Activated T-helper 1 cell treated with anti-CD3 and anti-CD28 coated beads, Interleukin-2, amount 50 U/mL, for 16 hours (primary cell): ENCODE measurements at regions not wholly inside any gene's neighbourhood (a gene's known extent, or its start where the extent isn't known, plus 50 kb on each side); places are given as distances from the start of the nearest gene placed in this dataset.

Experiments
- DNase-seq, 2 donors: peaks; one replicate each; pipeline ENCODE4 v3.0.0-alpha.2; 2020; ENCODE audit warnings: low read depth in 1 of 2, low spot score in 1 of 2

DNA sequence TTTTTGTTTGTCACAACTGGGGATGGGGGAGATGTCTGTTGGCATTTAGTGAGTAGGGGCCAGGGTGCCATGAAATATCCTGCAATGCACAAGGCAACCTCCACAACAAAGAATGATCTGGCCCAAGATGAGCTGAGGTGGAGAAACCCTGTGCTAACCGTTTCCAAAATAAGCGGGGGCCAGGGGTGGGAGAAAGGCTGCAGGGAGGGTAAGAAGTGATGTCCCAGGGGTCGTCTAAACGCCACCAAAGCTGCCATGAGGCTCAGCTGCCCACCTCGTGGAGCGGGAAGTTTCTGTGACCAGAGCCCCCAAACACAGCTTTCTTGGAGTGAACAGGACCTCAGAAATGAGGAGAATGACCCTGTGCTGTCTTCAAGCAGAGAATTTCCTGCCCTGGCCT is 76.5 kb upstream of the CDH5 start:
- DNase-seq: no peak

DNA sequence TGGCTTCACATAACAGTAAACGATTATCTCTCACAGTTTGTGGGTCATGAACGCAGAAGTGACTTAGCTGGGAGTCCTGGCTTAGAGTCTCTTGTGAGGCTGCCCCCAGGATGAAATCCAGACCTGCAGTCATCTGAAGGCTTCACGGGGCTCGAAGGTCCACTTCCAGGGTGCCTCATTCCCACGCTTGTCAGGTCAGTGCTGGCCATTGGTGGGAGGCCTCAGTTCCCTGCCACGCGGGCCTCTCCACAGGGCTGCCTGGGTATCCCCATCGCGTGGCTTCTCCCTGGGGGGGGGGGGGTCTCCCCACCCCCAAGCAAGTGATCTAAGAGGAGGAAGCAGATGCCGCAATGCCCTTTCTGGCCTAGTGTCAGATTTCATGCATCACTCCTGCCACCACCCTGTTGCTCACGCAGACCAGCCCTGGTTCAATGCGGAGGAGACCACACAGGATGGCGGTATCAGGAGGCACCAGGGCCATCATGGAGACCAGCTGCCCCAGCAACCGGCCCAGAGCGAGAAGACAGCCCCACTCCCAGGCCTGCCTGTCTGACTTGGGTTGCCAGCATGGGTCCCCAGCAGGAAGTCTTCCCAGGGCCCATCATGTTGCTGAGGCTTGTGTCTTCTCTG is 77.3 kb upstream of the CDH5 start:
- no peak for DNase-seq

DNA sequence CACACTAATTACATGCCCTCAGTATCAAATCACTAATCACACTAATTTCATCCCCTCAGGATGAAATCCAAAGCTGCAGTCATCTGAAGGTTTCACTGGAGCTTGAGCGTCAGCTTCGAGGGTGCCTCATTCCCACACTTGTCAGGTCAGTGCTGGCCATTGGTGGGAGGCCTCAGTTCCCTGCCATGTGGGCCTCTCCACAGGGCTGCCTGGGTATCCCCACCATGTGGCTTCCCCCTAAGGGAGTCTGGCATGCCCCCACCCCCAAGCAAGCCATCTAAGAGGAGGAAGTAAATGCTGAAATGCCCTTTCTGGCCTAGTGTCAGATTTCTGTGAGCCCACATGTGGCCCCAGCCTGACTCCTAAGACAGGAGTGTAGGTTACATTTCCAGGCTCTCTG is 78.6 kb upstream of the CDH5 start:
- DNase-seq: no peak

DNA sequence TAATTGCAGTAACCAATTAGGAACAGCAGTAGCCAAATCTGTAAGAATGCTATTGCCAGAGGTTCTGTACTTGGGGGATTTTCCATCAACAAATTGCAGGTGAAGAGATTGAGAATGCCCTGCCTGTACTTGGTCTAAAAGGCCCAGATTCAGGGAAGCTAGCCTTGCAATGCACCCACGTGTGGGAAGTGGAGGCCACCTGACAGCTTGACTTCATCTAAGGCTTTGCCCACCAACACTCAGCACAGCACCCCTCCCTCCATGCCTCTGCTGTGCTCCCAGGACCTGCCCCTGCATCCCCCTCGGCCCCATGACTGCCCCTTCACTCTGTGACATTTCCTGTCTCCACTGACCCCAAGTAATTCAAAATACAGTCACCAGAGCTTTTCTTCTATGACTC is 79.1 kb upstream of the CDH5 start:
- DNase-seq: no peak

DNA sequence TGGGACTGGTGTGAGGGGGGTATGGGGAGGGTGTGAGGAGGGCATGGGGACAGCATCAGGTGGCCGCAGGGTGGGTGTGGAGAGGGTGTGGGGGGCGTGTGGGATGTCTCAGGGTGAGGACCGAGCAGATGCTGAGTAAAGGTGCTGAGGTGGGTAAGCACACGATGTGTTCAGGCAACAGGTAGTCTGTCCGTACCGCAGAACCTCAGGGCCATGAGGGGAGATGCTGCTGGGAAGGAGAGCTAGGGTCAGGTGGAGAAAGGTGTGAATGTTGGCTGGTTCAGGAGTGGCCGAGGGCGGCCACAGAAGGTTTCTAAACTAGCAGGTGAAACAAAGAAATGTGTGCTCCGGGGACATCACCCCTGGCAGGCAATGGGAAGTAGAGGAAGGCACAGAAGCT is 80.0 kb upstream of the CDH5 start:
- DNase-seq: no peak

DNA sequence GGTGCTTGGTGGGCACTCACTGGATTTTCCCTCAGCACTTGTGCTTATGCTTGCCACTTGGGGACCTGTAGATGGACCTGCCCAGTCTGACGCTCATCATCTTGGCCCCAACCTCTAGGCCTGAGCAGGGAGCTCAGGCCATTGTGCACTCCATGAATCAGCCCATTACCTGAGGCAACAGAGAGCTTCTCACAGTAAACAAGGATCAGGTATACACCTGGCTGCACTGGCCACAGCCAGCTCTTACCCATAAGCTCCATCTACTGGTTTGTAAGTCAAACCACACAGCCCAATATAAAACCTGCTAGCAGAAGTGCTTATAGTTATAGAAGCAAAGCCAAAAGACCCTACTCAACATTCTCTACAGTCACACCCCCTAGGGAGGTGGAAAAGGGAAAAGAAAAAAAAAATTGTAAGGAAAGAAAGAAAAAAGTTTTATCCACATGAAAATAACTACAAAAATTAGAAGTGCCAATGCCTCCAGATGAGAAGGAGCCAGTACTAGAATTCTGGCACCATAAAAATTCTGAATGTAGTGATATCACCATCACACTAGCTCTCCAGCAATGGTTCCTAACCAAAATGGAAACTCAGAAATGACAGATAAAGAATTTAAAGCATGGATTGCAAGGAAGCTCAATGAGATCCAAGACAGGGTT is 87.8 kb upstream of the CDH5 start:
- no peak for DNase-seq

DNA sequence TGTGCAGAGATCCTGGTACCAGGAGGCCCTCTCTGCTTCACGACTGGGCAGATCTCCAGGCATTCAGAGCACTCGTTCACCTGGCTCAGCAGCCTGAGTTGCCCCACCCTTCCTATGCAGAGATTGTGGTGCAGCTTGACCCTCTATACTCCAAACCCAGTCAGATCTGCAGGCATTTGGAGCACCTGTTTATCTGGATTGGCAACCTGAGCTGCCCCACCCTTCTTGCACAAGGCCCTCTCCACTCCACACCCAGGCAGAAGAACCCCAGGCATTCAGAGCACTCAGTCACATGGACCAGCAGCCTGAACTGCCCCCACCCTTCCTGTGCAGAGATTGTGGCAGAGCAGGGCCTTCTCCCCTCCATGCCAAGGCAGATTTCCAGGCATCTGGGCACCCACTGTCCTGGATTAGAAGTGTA is 88.4 kb upstream of the CDH5 start:
- DNase-seq: no peak

DNA sequence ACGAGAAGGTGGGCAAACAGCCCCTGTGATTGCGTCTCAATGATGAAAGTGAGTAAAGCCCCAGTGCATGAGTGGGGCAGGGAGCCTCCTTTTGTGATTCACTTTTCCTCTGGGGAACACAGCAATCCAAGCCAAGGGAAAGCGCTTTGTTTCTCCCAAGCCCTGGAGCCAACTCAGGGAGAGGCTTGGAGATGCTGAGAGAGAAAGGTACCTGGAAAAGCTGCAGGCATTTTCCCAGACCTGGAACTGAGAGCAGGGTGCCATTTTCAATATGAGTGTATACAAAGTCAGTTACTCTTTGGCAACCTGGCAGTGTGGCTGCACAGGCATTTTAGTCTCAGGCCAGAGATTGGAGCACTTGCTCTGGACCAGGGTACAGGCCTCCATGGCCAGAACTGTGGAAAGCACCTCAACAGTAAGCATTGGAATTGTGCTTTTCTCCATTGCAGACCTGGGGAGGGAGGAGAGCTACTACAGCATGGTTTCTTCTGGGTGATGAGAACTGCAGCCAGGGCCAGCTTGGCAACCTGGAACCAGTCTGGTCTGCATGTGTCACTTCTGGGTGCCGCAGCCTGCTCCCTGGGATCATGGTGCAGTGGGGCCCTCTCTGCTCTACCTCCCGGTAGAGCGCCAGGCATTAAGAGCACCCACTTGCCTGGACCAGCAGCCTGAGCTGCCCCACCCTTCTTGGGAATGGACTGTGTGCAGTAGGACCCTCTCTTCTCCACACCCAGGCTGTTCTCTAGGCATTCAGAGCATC is 89.0 kb upstream of the CDH5 start:
- no peak for DNase-seq

DNA sequence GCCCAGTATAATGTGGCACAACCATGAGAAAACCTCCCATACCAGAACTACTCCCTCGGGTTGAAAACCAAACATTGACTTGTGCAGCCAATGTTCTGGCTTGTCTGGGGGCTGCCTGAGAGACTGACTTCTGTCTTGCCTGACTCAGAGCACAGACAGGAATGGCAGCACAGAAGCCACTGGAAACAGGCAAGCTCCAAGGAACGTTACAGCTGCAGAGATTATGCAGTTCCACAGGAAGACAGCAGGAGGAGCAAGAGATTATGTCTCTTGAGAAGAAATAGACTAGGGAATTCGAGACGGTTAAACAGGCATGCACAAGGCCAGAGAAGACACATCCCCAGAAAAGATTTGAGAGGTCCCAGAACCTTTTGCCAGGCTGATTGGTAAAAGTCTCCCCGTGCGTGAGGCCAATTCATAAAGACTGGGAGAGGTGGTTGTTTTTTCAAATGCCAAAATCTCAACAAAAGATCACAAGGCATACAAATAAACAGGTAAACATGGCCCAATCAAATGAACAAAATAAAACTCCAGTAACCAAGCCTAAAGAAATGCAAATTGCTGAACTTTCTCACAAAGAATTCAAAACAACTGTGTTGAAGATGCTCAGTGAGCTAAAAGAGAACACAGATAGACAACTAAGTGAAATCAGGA is 90.6 kb upstream of the CDH5 start:
- DNase-seq: no peak

DNA sequence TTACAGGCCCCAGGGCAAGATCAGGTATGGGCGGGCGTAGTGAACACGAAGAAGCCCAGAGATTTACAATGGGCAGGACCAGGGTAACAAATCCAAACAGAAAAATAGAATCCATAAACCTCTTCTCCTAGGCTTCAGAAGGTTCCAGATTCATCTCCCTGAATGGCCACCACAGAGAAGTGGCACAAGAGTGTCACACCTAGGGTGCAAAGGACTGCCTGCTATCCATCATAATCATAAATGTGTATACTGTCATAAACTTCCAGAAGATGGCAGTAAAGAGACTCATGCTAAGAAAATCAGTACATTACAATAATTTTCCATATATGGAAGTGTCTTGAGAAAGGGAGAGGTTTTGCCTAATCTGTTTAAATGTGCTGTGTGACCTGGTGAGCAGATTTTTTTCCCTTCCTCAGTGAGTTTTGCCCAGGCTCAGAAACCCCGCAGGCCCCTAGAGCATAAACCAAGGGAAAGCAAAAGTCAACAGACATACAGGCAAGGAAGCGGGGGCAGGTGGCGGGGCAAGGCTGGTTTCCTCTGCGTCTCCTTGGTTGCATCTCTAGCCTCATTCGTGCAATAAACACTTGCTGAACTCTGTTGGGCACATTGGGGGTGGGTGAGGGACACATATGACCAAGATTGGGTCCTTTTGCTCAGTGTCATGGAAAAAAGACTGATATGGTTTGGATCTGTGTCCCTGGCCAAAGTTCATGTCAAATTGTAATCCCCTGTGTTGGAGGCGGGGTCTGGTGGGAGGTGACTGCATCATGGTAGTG is 92.0 kb upstream of the CDH5 start:
- DNase-seq: no peak

DNA sequence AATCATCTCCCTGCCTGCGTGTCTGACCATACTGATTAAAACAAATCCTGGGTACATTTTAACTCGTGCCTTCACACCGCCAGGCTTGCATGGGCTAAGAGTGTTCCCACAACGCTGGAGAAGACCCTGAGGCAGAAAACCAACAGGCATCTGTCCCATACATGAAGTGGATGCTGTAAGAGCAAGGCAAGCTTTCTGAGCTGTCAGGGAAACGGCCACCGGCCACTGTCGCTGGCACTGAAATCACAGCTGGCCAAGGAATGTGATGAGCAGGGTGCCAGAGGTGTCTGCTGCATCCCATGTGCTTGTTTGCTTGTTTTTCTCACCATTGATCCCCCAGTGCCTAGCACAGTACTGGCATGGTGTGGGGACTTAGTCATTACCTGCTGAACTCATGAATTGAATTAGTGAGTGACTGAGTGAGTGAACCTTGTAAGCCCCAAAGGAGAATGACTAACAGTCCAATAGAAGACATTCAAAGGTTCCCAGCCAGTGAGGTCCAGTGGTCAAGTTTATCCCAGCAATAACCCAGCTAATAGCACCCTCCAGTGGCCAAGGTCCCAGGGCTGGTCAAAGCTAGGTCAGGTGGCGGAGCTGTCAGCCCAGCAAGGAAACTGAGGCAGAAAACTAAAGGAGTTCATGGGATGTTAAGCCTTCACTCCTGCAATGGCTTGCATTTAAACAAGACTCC is 92.7 kb upstream of the CDH5 start:
- no peak for DNase-seq

DNA sequence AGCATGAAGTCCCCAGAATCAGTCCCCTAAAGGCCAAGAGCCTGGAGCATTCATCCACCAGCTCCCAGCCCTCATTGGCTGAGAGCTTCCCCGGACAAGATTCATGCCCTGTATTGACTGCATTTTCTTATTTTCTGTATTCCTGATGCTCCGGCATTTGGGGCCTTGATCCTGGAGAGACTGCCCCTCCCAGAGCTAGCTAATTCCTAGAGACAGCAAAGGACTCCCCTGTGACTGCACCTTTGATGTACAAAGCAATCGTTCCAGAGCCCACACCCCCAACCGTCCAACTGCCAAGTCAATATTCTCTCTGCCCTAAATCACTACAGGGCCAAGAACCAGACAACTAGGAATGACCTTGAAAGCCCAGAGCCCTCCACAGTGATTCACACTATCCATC is 93.4 kb upstream of the CDH5 start:
- no peak for DNase-seq

DNA sequence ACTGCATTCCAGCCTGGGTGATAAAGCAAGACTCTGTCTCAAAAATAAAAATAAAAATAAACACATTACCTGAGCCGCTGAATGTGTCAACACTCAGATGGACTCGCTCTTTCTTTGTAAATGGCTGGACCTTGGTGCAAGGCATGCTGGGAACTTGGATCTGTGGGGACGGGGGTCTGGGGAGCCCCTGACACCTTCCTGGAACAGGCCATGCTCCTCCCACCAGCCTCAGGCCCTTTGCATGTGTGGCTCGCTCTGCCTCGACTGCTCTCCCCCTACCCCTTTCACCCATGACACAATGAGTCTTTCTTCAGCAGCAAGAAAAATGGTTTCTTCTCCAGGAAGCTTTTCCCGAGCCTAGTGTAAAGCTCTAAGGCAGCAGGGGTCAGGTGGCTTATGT is 94.0 kb upstream of the CDH5 start:
- no peak for DNase-seq

DNA sequence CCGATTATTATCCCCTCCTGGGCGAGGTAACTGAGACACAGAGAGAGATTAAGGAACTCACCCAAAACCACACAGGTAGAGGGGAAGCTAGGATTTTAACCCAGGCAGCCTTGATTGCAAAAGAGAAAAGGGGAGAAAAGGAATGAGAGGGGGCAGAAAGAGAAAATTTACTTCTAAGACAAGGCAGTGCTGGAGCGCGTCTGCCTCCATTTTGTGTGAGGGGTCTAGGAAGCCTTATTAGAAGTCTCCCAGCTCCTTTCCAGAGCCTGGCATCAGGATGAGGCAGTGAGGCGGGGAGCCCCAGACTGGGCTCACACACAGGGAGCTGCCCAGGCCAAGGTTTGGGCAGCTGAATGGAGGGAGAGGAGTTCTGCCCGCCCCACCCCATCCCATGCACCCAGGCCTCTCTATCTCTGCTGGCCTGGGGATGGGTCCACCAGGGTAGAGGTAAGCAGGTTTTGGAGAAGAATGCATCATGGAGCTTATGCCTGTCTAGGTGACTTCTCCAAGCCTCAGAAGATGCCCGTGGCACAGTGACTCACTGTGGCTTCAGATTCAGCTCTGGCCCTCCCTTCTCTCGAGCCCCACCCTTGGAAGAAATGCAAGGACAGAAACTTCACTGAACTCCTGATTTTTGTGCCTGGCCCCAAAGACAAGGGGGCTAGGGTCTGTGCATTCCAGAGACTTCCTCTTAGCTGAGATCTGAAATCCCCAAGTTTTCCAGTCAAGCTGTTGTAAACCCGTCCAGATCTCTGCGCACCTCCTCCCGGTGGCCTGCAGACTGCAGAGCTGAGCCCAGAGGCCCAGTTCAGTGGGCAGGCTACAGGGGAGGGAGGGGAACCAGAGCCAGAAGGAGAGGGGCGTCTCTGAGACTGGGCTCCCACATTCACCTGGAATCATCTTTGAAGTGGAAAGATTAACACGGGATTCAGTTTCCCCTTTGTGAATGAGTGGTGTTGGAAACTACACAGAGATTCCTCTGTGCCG is 95.1 kb upstream of the CDH5 start:
- DNase-seq: no peak

DNA sequence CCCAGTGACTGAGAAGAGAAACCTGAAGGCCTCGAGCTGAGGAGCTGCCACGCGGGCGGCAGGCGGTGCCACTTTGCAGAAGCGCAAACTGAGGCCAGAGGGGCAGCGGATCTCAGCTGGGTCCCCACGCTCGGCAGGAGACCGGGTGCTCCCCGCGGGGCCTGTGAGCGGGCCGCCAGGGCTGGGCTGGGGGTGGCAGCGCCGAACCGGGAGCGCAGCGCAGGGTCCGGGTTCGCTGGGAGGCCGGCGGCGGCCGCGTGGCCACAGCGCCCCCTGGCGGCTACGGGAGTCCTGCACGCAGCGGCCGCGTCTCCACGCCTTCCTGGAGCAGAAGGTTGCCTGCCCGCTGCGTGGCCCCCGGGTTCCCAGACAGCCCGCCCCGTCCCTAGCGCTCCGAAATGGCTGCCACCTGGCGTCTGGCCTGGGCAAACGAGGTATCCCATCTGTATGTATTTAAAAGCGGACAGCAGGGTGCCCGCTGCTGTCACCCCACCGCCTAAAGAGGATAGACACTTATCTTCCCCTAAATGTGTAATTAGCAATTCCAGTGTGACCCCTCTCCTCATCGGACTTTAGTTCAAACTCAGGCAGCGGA is 96.1 kb upstream of the CDH5 start:
- DNase-seq: peak; percentile 32 to 33

DNA sequence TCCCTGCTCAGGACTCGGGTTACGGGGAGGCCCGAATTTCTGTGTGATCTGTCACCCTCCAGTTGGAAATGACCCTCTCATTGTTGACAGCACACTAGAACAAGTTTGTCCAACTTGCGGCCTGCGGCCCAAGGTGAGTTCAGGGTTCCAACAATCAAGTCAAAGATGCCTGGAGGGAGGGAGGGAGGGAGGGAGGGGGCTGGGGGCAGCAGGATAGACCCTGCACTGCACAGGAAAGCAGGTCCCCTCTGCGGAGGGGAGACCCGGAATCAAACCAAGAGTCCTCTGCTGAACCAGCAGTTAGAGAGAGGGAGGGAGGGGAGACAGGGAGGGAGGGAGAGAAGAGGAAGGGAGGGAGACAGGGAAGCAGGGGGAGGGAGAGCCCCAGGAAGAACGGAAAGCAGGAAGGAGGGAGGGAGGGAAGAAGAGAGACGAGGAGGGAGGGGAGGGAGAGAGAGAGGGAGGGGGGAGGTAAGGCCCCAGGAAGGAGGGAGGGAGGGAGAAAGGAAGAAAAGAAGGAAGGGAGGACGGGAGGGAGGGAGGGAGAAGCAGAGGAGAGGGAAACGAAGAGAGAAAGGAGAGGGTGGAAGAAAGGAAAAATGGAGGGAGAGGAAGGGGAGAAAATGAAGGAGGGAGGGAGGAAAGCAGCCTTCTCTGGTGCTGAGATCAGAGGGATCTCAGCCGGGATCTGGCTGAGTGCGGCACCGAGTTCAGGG is 96.7 kb upstream of the CDH5 start:
- DNase-seq: no peak

DNA sequence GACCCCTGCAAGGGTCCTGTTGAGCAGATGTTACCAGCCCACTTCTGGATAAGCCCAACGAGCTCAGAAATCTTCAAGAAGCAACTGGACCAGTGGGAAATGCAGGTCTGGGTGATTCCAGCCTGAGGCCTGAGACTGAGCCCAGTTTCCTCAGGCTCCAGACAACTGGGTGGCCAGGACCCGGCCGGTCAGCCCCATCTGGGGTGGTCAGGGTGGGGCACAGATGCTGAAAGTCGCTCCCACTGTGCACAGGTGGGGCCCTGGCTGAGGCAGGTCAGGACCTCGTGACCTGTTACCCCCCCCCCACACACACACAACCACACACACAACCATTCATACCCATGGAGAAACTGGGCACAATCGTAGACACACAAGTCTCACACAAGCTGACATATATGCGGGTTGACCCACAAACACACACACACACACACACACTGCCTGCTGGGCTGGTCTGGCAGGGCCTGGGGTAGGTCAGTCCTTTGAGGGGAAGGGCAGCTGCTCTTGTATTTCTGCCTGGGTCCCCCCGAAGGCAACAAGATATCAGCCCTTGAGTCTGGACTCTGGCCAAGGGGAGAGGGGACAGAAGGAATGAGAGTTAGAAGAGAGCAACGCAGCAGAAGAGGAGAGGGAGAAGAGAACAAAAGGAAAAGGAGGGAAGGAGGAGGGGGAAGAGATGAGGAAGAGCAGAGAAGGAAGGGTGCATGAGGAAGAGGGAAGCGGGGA is 99.0 kb upstream of the CDH5 start:
- no peak for DNase-seq
